Neural cell (in vitro differentiated cells): ENCODE measurements at regions not wholly inside any gene's neighbourhood (a gene's known extent, or its start where the extent isn't known, plus 50 kb on each side); places are given as distances from the start of the nearest gene placed in this dataset.

Source experiments
- H2AFZ ChIP-seq: fragments of 200-600, 300-800 bp; sonication (generic), shearing (Covaris generic); 2 replicates; pipeline ENCODE4 v1.6.0; 2014; ENCODE audit warnings: low read depth, mild to moderate bottlenecking, antibody characterized with exemption, low read length, moderate library complexity
- H3F3A ChIP-seq: fragments of 200-600 bp; shearing (Covaris generic); 2 replicates; pipeline ENCODE4 v1.6.1; 2016; ENCODE audit warnings: mild to moderate bottlenecking, moderate library complexity, mixed read lengths, antibody characterized with exemption, low read length; ENCODE audit not compliant: insufficient read depth, poor library complexity, severe bottlenecking
- H3K27ac ChIP-seq: fragments of 200-600, 300-800 bp; sonication (generic), shearing (Covaris generic); 2 replicates; pipeline ENCODE4 v1.5.1; 2014; ENCODE audit warnings: mild to moderate bottlenecking, low read length, moderate library complexity
- H3K27me3 ChIP-seq: fragments of 300-800, 200-600 bp; sonication (generic), shearing (Covaris generic); 2 replicates; pipeline ENCODE4 v1.6.0; 2014; ENCODE audit warnings: mild to moderate bottlenecking, low read depth, low read length, moderate library complexity; ENCODE audit not compliant: insufficient read depth
- H3K36me3 ChIP-seq: fragments of 300-800, 200-600 bp; sonication (generic), shearing (Covaris generic); 2 replicates; pipeline ENCODE4 v1.5.1; 2014; ENCODE audit warnings: mild to moderate bottlenecking, antibody characterized with exemption, low read length, moderate library complexity; ENCODE audit not compliant: insufficient read depth
- H3K4me2 ChIP-seq: fragments of 300-800, 200-600 bp; sonication (generic), shearing (Covaris generic); 2 replicates; pipeline ENCODE4 v1.6.0; 2014; ENCODE audit warnings: mild to moderate bottlenecking, low read length
- H3K4me3 ChIP-seq: fragments of 300-800, 200-600 bp; sonication (generic), shearing (Covaris generic); 2 replicates; pipeline ENCODE4 v1.5.1; 2014; ENCODE audit warnings: mild to moderate bottlenecking, low read length, moderate library complexity
- H3K79me2 ChIP-seq: fragments of 200-600 bp; shearing (Covaris generic); replicated peaks from 2 replicates; pipeline ENCODE4 v1.6.0; 2014; ENCODE audit warnings: mild to moderate bottlenecking, low read length, moderate library complexity; ENCODE audit not compliant: insufficient read depth
- H3K9ac ChIP-seq: fragments of 300-800, 200-600 bp; sonication (generic), shearing (Covaris generic); 2 replicates; pipeline ENCODE4 v1.6.1; 2016; ENCODE audit warnings: mild to moderate bottlenecking, low read length, mixed read lengths
- H3K9me2 ChIP-seq: fragments of 200-600 bp; shearing (Covaris generic); 2 replicates; pipeline ENCODE4 v1.6.1; 2016; ENCODE audit warnings: mild to moderate bottlenecking, low read length, mixed read lengths; ENCODE audit not compliant: insufficient read depth
- H3K9me3 ChIP-seq: fragments of 200-600, 300-800 bp; sonication (generic), shearing (Covaris generic); 2 replicates; pipeline ENCODE4 v1.6.1; 2016; ENCODE audit warnings: mild to moderate bottlenecking, mixed run types, low read length, moderate library complexity, mixed read lengths
- H4K20me1 ChIP-seq: fragments of 200-600 bp; shearing (Covaris generic); 2 replicates; pipeline ENCODE4 v1.6.1; 2016; ENCODE audit warnings: mild to moderate bottlenecking, mixed run types; ENCODE audit not compliant: insufficient read depth
- EP300 ChIP-seq: fragments of 450-650 bp; conservative IDR thresholded peaks from 2 replicates; pipeline ENCODE4 v1.6.1; 2014; ENCODE audit warnings: antibody characterized with exemption, mild to moderate bottlenecking, moderate library complexity; ENCODE audit not compliant: poor library complexity, severe bottlenecking
- EZH2 ChIP-seq: fragments of 200-600, 300-800 bp; shearing (Covaris generic), sonication (generic); IDR thresholded peaks from 2 replicates; pipeline ENCODE4 v1.6.1; 2014; ENCODE audit warnings: antibody characterized with exemption, low read length, borderline replicate concordance, mild to moderate bottlenecking; ENCODE audit not compliant: insufficient read depth, poor library complexity, severe bottlenecking
- MXI1 ChIP-seq: fragments of 450-650 bp; conservative IDR thresholded peaks from 2 replicates; pipeline ENCODE4 v1.6.1; 2014; ENCODE audit warnings: antibody characterized with exemption, mild to moderate bottlenecking; ENCODE audit not compliant: poor library complexity, severe bottlenecking
- POLR2AphosphoS5 ChIP-seq: IDR thresholded peaks from 2 replicates; pipeline ENCODE4 v1.6.1; 2012
- RAD21 ChIP-seq: fragments of 450-650 bp; conservative IDR thresholded peaks from 2 replicates; pipeline ENCODE4 v1.6.1; 2014; ENCODE audit warnings: antibody characterized with exemption, mild to moderate bottlenecking, moderate library complexity
- SMC3 ChIP-seq: fragments of 450-650 bp; conservative IDR thresholded peaks from 2 replicates; pipeline ENCODE4 v1.6.1; 2014; ENCODE audit warnings: antibody characterized with exemption, mild to moderate bottlenecking, moderate library complexity; ENCODE audit not compliant: poor library complexity
- TAF1 ChIP-seq: IDR thresholded peaks from 2 replicates; pipeline ENCODE4 v1.6.1; 2012; ENCODE audit warnings: low read depth
- TF ChIP-seq, protein P1 (sequence below): fragments of 450-650 bp; IDR thresholded peaks from 2 replicates; pipeline ENCODE4 v1.5.1; 2014; ENCODE audit warnings: antibody characterized with exemption, mild to moderate bottlenecking, moderate library complexity; ENCODE audit not compliant: poor library complexity, severe bottlenecking
- TF ChIP-seq, protein P2 (sequence below): IDR thresholded peaks from 2 replicates; pipeline ENCODE4 v1.6.1; 2012; ENCODE audit warnings: borderline replicate concordance

DNA sequence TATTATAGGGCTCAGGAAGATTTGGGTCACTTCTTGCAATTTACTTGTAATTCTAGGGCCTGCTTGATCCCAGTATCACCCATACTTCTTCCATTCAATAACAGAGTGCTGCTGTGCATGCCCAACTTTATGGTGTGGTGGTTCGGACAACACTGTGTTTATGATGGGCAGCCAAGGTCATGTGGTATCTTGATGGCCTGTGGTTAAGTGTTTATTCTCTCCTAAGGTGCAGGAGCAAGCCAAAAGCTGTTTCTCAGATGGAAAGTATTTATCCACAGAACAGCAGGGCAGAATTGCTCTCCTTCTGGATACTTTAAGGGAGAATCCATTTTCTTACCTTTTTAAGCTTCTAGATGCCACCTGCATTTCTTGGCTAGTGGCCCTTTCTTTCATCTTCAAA, 433.8 kb downstream of the SH2D4B start:
- Histone ChIP-seq H2AFZ (no peak overlapping the region), H4K20me1 (no peaks in the 10 kb centered on the region), H3K9ac (no peak overlapping the region), H3K27ac (no peak overlapping the region), H3K9me3 (no peaks in the 10 kb centered on the region), H3K4me2 (no peak overlapping the region), H3K27me3 (no peaks in the 10 kb centered on the region), H3K36me3 (no peaks in the 10 kb centered on the region), H3F3A (no peaks in the 10 kb centered on the region), H3K4me3 (no peak overlapping the region), H3K79me2 (no peaks in the 10 kb centered on the region), H3K9me2 (no peaks in the 10 kb centered on the region)
- TF ChIP-seq EP300 (no peak), SMC3 (no peak), TAF1 (no peak), MXI1 (no peak), EZH2 (no peak), POLR2AphosphoS5 (no peak), RAD21 (no peak)
- TF ChIP-seq, protein P1, sequence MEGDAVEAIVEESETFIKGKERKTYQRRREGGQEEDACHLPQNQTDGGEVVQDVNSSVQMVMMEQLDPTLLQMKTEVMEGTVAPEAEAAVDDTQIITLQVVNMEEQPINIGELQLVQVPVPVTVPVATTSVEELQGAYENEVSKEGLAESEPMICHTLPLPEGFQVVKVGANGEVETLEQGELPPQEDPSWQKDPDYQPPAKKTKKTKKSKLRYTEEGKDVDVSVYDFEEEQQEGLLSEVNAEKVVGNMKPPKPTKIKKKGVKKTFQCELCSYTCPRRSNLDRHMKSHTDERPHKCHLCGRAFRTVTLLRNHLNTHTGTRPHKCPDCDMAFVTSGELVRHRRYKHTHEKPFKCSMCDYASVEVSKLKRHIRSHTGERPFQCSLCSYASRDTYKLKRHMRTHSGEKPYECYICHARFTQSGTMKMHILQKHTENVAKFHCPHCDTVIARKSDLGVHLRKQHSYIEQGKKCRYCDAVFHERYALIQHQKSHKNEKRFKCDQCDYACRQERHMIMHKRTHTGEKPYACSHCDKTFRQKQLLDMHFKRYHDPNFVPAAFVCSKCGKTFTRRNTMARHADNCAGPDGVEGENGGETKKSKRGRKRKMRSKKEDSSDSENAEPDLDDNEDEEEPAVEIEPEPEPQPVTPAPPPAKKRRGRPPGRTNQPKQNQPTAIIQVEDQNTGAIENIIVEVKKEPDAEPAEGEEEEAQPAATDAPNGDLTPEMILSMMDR: no peak
- TF ChIP-seq, protein P2, sequence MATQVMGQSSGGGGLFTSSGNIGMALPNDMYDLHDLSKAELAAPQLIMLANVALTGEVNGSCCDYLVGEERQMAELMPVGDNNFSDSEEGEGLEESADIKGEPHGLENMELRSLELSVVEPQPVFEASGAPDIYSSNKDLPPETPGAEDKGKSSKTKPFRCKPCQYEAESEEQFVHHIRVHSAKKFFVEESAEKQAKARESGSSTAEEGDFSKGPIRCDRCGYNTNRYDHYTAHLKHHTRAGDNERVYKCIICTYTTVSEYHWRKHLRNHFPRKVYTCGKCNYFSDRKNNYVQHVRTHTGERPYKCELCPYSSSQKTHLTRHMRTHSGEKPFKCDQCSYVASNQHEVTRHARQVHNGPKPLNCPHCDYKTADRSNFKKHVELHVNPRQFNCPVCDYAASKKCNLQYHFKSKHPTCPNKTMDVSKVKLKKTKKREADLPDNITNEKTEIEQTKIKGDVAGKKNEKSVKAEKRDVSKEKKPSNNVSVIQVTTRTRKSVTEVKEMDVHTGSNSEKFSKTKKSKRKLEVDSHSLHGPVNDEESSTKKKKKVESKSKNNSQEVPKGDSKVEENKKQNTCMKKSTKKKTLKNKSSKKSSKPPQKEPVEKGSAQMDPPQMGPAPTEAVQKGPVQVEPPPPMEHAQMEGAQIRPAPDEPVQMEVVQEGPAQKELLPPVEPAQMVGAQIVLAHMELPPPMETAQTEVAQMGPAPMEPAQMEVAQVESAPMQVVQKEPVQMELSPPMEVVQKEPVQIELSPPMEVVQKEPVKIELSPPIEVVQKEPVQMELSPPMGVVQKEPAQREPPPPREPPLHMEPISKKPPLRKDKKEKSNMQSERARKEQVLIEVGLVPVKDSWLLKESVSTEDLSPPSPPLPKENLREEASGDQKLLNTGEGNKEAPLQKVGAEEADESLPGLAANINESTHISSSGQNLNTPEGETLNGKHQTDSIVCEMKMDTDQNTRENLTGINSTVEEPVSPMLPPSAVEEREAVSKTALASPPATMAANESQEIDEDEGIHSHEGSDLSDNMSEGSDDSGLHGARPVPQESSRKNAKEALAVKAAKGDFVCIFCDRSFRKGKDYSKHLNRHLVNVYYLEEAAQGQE: no peak

DNA sequence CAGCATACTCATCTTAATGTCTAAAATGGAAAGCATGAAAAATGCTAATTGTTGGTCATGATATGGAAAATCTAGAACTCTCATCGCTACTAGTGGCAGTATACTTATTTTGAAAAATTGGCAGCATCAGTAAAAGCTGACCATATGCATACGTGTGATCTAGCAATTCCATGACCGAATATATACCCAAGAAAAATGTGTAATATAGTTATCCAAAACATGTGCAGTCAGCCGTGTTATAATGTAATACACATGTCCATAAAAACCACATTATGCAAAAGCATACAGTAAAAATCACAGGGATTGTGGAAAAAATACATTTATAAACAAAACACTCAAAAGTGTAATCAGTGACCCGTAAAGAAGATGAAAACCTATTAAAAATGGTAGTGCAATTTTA, 439.0 kb downstream of the SH2D4B start:
- Histone ChIP-seq H4K20me1 (no peaks in the 10 kb centered on the region), H3F3A (no peaks in the 10 kb centered on the region), H3K4me2 (no peak overlapping the region), H3K36me3 (no peaks in the 10 kb centered on the region), H2AFZ (no peak overlapping the region), H3K9me3 (no peaks in the 10 kb centered on the region), H3K79me2 (no peaks in the 10 kb centered on the region), H3K4me3 (no peak overlapping the region), H3K27me3 (no peaks in the 10 kb centered on the region), H3K27ac (no peak overlapping the region), H3K9me2 (no peaks in the 10 kb centered on the region), H3K9ac (no peak overlapping the region)
- no peak for TF ChIP-seq SMC3
- TF ChIP-seq, protein P1: no peak
- TF ChIP-seq MXI1: no peak
- no peak for TF ChIP-seq POLR2AphosphoS5
- TF ChIP-seq, protein P2: no peak
- TF ChIP-seq EZH2: no peak
- no peak for TF ChIP-seq TAF1
- no peak for TF ChIP-seq EP300
- TF ChIP-seq RAD21: no peak
